GM19455 (cell line): ENCODE measurements at regions not wholly inside any gene's neighbourhood (a gene's known extent, or its start where the extent isn't known, plus 50 kb on each side); places are given as distances from the start of the nearest gene placed in this dataset.
"Not testable (repeated sequence)": the region's sequence is repeated elsewhere in the genome, so short reads cannot be mapped to it uniquely, and the experiment has no call there.

Source experiments
- ATAC-seq: cut with Tn5 transposase; IDR thresholded peaks from one replicate; pipeline ENCODE4 v1.9.1; 2021; ENCODE audit not compliant: unreplicated experiment

- ATAC-seq, result not testable (repeated sequence)
Measured at GRCh38 chr4:30869387-30869786, 149.2 kb downstream of the PCDH7 start.

- no peak for ATAC-seq
Measured at GRCh38 chr4:30870513-30870912, 150.3 kb downstream of the PCDH7 start.

- no peak for ATAC-seq
Measured at GRCh38 chr4:30875658-30876269, 155.6 kb downstream of the PCDH7 start.

- no peak for ATAC-seq
Measured at GRCh38 chr4:30879855-30880598, 159.9 kb downstream of the PCDH7 start.

GRCh38 chr4:30881985-30882384 lies 161.8 kb downstream of the PCDH7 start:
- ATAC-seq, result no peak

- no peak for ATAC-seq
Measured at GRCh38 chr4:30882443-30882842, 162.3 kb downstream of the PCDH7 start.

GRCh38 chr4:30882995-30883675 lies 163.0 kb downstream of the PCDH7 start:
- no peak for ATAC-seq

- no peak for ATAC-seq
Measured at GRCh38 chr4:30901461-30902451, 181.6 kb downstream of the PCDH7 start.

GRCh38 chr4:30903502-30904214 lies 183.5 kb downstream of the PCDH7 start:
- no peak for ATAC-seq

GRCh38 chr4:30904215-30904555 lies 184.0 kb downstream of the PCDH7 start:
- ATAC-seq, result no peak

- ATAC-seq, result no peak
Measured at GRCh38 chr4:30904588-30904987, 184.4 kb downstream of the PCDH7 start.

GRCh38 chr4:30912098-30912714 lies 192.0 kb downstream of the PCDH7 start:
- no peak for ATAC-seq

- no peak for ATAC-seq
Measured at GRCh38 chr4:30916337-30917274, 196.4 kb downstream of the PCDH7 start.

GRCh38 chr4:30917946-30918345 lies 197.8 kb downstream of the PCDH7 start:
- ATAC-seq, result no peak

GRCh38 chr4:30919458-30919857 lies 199.3 kb downstream of the PCDH7 start:
- no peak for ATAC-seq

- no peak for ATAC-seq
Measured at GRCh38 chr4:30920043-30920442, 199.9 kb downstream of the PCDH7 start.

- no peak for ATAC-seq
Measured at GRCh38 chr4:30922625-30923024, 202.5 kb downstream of the PCDH7 start.

GRCh38 chr4:30924495-30924894 lies 204.3 kb downstream of the PCDH7 start:
- no peak for ATAC-seq

GRCh38 chr4:30929649-30930048 lies 209.5 kb downstream of the PCDH7 start:
- no peak for ATAC-seq
